SH-SY5Y (cell line): ENCODE measurements at regions not wholly inside any gene's neighbourhood (a gene's known extent, or its start where the extent isn't known, plus 50 kb on each side); places are given as distances from the start of the nearest gene placed in this dataset.

Source experiments
- GATA2 ChIP-seq: IDR thresholded peaks from 2 replicates; pipeline ENCODE4 v1.6.1; 2011; ENCODE audit warnings: mild to moderate bottlenecking, low read depth, low read length
- GATA3 ChIP-seq: IDR thresholded peaks from 2 replicates; pipeline ENCODE4 v1.6.1; 2011; ENCODE audit warnings: low read depth, mild to moderate bottlenecking, low read length, moderate library complexity

DNA sequence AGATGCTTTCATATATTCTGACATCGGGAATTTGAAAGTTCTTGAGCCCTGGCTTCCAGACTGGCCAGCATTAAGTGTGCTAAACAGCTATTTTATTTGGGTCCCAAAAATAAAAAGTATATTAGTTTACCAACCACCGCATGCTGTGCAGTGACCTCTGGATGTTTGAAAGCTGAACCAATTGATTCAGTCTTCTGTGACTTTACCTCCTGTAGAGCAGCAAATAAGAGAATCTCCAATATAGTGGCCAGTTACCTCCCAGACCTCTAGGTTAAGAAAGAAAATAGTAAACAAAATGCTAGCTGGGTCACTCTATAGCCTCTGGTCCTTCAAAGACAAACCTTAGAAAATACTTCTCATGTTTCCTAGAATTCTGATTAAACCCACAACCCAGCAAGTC is 424.6 kb upstream of the NFE2L3 start:
- TF ChIP-seq GATA3 (no peak), GATA2 (no peak)
